CD4-positive, alpha-beta memory T cell (primary cell): ENCODE measurements at regions not wholly inside any gene's neighbourhood (a gene's known extent, or its start where the extent isn't known, plus 50 kb on each side); places are given as distances from the start of the nearest gene placed in this dataset.
A peak's percentile ranks its signal among the peaks of the same experiment; 100 is the strongest.

ENCODE experiments used
- CTCF ChIA-PET: fragments of 350-600 bp; sonication (Branson Sonifier 250); formaldehyde crosslinking; loops from one replicate; lab custom pipeline; 2021; ENCODE audit warnings: inconsistent platforms; ENCODE audit not compliant: partially characterized antibody; lab: Charles Lee
- POLR2A ChIA-PET: fragments of 350-600 bp; sonication (Branson Sonifier 250); formaldehyde crosslinking; loops from one replicate; lab custom pipeline; 2021; ENCODE audit not compliant: partially characterized antibody; lab: Charles Lee
- DNase-seq, 5 donors: peaks; one replicate each; pipeline versions ENCODE4 v3.0.0 to v3.0.0-alpha.2; 2020 to 2022; ENCODE audit warnings: mixed read lengths in 1 of 5
- H3K27ac ChIP-seq: one replicate; pipeline ENCODE4 v1.7.0; 2013; ENCODE audit warnings: low read depth, low read length
- H3K27me3 ChIP-seq: 2 replicates; pipeline ENCODE4 v1.7.0; 2013; ENCODE audit warnings: mild to moderate bottlenecking, low read length, moderate library complexity; ENCODE audit not compliant: insufficient read depth
- H3K36me3 ChIP-seq: 2 replicates; pipeline ENCODE4 v1.7.0; 2013; ENCODE audit warnings: mild to moderate bottlenecking, low read length, moderate library complexity; ENCODE audit not compliant: insufficient read depth
- H3K4me1 ChIP-seq: 2 replicates; pipeline ENCODE4 v1.7.0; 2013; ENCODE audit warnings: mild to moderate bottlenecking, low read length, moderate library complexity; ENCODE audit not compliant: insufficient read depth
- H3K4me3 ChIP-seq, 2 donors: one replicate each; pipeline ENCODE4 v1.7.0; 2013; ENCODE audit warnings: low read length in 2 of 2, mild to moderate bottlenecking in 1 of 2
- H3K9me3 ChIP-seq, 2 donors: one replicate each; pipeline ENCODE4 v1.7.0; 2013; ENCODE audit warnings: low read length in 2 of 2, control low read depth in 1 of 2; ENCODE audit not compliant: control insufficient read depth in 1 of 2
- H3K27ac Mint-ChIP-seq, 7 donors: one replicate each; pipeline ENCODE4 v1.8.0; 2020 to 2021; ENCODE audit warnings: mixed read lengths in 7 of 7, mild to moderate bottlenecking in 6 of 7, inconsistent platforms in 3 of 7, moderate library complexity in 3 of 7
- H3K27me3 Mint-ChIP-seq, 2 donors: one replicate each; pipeline ENCODE4 v1.8.0; 2020 to 2021; ENCODE audit warnings: mixed read lengths in 2 of 2
- H3K36me3 Mint-ChIP-seq, 2 donors: one replicate each; pipeline ENCODE4 v1.8.0; 2020 to 2021; ENCODE audit warnings: mixed read lengths in 2 of 2, inconsistent platforms in 1 of 2, mild to moderate bottlenecking in 1 of 2
- H3K4me1 Mint-ChIP-seq, 4 donors: one replicate each; pipeline ENCODE4 v1.8.0; 2020 to 2021; ENCODE audit warnings: mixed read lengths in 4 of 4, mild to moderate bottlenecking in 1 of 4
- H3K4me3 Mint-ChIP-seq, 8 donors: one replicate each; pipeline ENCODE4 v1.8.0; 2020 to 2021; ENCODE audit warnings: mixed read lengths in 8 of 8, mild to moderate bottlenecking in 7 of 8, moderate library complexity in 6 of 8, inconsistent platforms in 3 of 8
- H3K9me3 Mint-ChIP-seq, 8 donors: one replicate each; pipeline ENCODE4 v1.8.0; 2020 to 2021; ENCODE audit warnings: mixed read lengths in 8 of 8, mild to moderate bottlenecking in 5 of 8, inconsistent platforms in 3 of 8, moderate library complexity in 1 of 8
- intact Hi-C: fragments of 100-400 bp; cut with micrococcal nuclease; formaldehyde crosslinking; loops from one replicate; pipeline ENCODE4 v1.15.1; 2023

GRCh38 chr6:114785235-114786127 is 442.7 kb upstream of the HS3ST5 start:
- no peak for DNase-seq
- Histone ChIP-seq H3K4me1 (no peaks in the 10 kb centered on the region), H3K4me3 (no peak overlapping the region), H3K9me3 (no peaks in the 10 kb centered on the region), H3K27ac (no peak overlapping the region), H3K27me3 (no peaks in the 10 kb centered on the region), H3K36me3 (no peaks in the 10 kb centered on the region)
- Mint-ChIP-seq H3K27me3 (no peaks in the 10 kb centered on the region), H3K36me3 (no peaks in the 10 kb centered on the region), H3K4me3 (no peak overlapping the region), H3K4me1 (no peaks in the 10 kb centered on the region), H3K27ac (no peak overlapping the region), H3K9me3 (peaks cover 2 to 9% (median 4%) of the 10 kb centered on the region in 8 donors)
- ChIA-PET CTCF (no interaction called here), POLR2A (no interaction called here)
- intact Hi-C loops: no loop called here

GRCh38 chr6:114783783-114784182 is 441.0 kb upstream of the HS3ST5 start:
- H3K4me1 Mint-ChIP-seq: no peaks in the 10 kb centered on the region
- ChIA-PET CTCF (no interaction called here), POLR2A (no interaction called here)

GRCh38 chr6:114783083-114783482 is 440.3 kb upstream of the HS3ST5 start:
- H3K4me1 ChIP-seq: no peaks in the 10 kb centered on the region
- CTCF ChIA-PET: no interaction called here
- H3K27ac ChIP-seq: no peak overlapping the region
- Mint-ChIP-seq H3K4me1 (no peaks in the 10 kb centered on the region), H3K4me3 (no peak overlapping the region), H3K27ac (no peak overlapping the region), H3K9me3 (peaks cover 0 to 7% (median 3%) of the 10 kb centered on the region in 8 donors), H3K36me3 (no peaks in the 10 kb centered on the region), H3K27me3 (no peaks in the 10 kb centered on the region)
- H3K36me3 ChIP-seq: no peaks in the 10 kb centered on the region
- H3K27me3 ChIP-seq: no peaks in the 10 kb centered on the region
- H3K4me3 ChIP-seq: no peak overlapping the region
- no peaks in the 10 kb centered on the region for H3K9me3 ChIP-seq
- no peak for DNase-seq
- intact Hi-C loops: no loop called here
- POLR2A ChIA-PET: no interaction called here

More at GRCh38 chr6:114783783-114784182, 441.0 kb upstream of the HS3ST5 start:
- H3K27me3 Mint-ChIP-seq: no peaks in the 10 kb centered on the region
- no peak overlapping the region for H3K27ac Mint-ChIP-seq
- H3K4me3 Mint-ChIP-seq: no peak overlapping the region
- peaks cover 1 to 7% (median 3%) of the 10 kb centered on the region in 8 donors for H3K9me3 Mint-ChIP-seq
- Histone ChIP-seq H3K9me3 (no peaks in the 10 kb centered on the region), H3K27me3 (no peaks in the 10 kb centered on the region), H3K27ac (no peak overlapping the region), H3K4me3 (no peak overlapping the region), H3K36me3 (no peaks in the 10 kb centered on the region), H3K4me1 (no peaks in the 10 kb centered on the region)
- H3K36me3 Mint-ChIP-seq: no peaks in the 10 kb centered on the region
- intact Hi-C loops: no loop called here
- no peak for DNase-seq

- Histone ChIP-seq H3K4me1 (no peaks in the 10 kb centered on the region), H3K27ac (no peak overlapping the region), H3K36me3 (no peaks in the 10 kb centered on the region), H3K27me3 (no peaks in the 10 kb centered on the region), H3K4me3 (no peak overlapping the region), H3K9me3 (no peaks in the 10 kb centered on the region)
- intact Hi-C loops: no loop called here
- no peak for DNase-seq
- ChIA-PET POLR2A (no interaction called here), CTCF (no interaction called here)
- Mint-ChIP-seq H3K36me3 (no peaks in the 10 kb centered on the region), H3K4me3 (no peak overlapping the region), H3K4me1 (no peaks in the 10 kb centered on the region), H3K27ac (no peak overlapping the region), H3K9me3 (peaks cover 0 to 14% (median 6%) of the 10 kb centered on the region in 8 donors), H3K27me3 (no peaks in the 10 kb centered on the region)
Observed at GRCh38 chr6:114764866-114765265, 422.0 kb upstream of the HS3ST5 start.

- H3K27ac ChIP-seq: no peak overlapping the region
- no peaks in the 10 kb centered on the region for H3K9me3 ChIP-seq
- intact Hi-C loops: no loop called here
- H3K27me3 ChIP-seq: no peaks in the 10 kb centered on the region
- H3K27ac Mint-ChIP-seq: no peak overlapping the region
- POLR2A ChIA-PET: no interaction called here
- H3K36me3 ChIP-seq: no peaks in the 10 kb centered on the region
- DNase-seq: no peak
- CTCF ChIA-PET: no interaction called here
- no peaks in the 10 kb centered on the region for H3K4me1 ChIP-seq
- no peak overlapping the region for H3K4me3 Mint-ChIP-seq
- H3K4me1 Mint-ChIP-seq: no peaks in the 10 kb centered on the region
- no peaks in the 10 kb centered on the region for H3K36me3 Mint-ChIP-seq
- peaks cover 0 to 8% (median 2%) of the 10 kb centered on the region in 8 donors for H3K9me3 Mint-ChIP-seq
- no peak overlapping the region for H3K4me3 ChIP-seq
- no peaks in the 10 kb centered on the region for H3K27me3 Mint-ChIP-seq
Observed at GRCh38 chr6:114762145-114762544, 419.3 kb upstream of the HS3ST5 start.

- H3K9me3 Mint-ChIP-seq: peaks cover 0 to 4% (median 0%) of the 10 kb centered on the region in 8 donors
- intact Hi-C loops: no loop called here
- peak in 1 of 5 donors; percentile 4 for DNase-seq
Observed at GRCh38 chr6:114747995-114748625, 405.3 kb upstream of the HS3ST5 start.

GRCh38 chr6:114740547-114740946 is 397.7 kb upstream of the HS3ST5 start:
- Mint-ChIP-seq H3K4me3 (no peak overlapping the region), H3K27ac (no peak overlapping the region), H3K9me3 (peaks cover 0 to 10% (median 3%) of the 10 kb centered on the region in 8 donors), H3K36me3 (no peaks in the 10 kb centered on the region), H3K27me3 (no peaks in the 10 kb centered on the region), H3K4me1 (no peaks in the 10 kb centered on the region)
- no peak for DNase-seq
- no peak overlapping the region for H3K4me3 ChIP-seq
- no peaks in the 10 kb centered on the region for H3K27me3 ChIP-seq
- no peaks in the 10 kb centered on the region for H3K36me3 ChIP-seq
- ChIA-PET POLR2A (no interaction called here), CTCF (no interaction called here)
- H3K27ac ChIP-seq: no peak overlapping the region
- H3K9me3 ChIP-seq: no peaks in the 10 kb centered on the region
- no peaks in the 10 kb centered on the region for H3K4me1 ChIP-seq
- intact Hi-C loops: no loop called here

More at GRCh38 chr6:114747995-114748625, 405.3 kb upstream of the HS3ST5 start:
- no peak overlapping the region for H3K27ac Mint-ChIP-seq
- no peaks in the 10 kb centered on the region for H3K36me3 Mint-ChIP-seq
- H3K27me3 Mint-ChIP-seq: no peaks in the 10 kb centered on the region
- H3K4me1 Mint-ChIP-seq: no peaks in the 10 kb centered on the region
- Histone ChIP-seq H3K36me3 (no peaks in the 10 kb centered on the region), H3K4me3 (no peak overlapping the region), H3K27ac (no peak overlapping the region), H3K4me1 (no peaks in the 10 kb centered on the region), H3K9me3 (no peaks in the 10 kb centered on the region), H3K27me3 (no peaks in the 10 kb centered on the region)
- H3K4me3 Mint-ChIP-seq: no peak overlapping the region
- ChIA-PET POLR2A (no interaction called here), CTCF (no interaction called here)
